Ishikawa (cell line): ENCODE measurements at regions not wholly inside any gene's neighbourhood (a gene's known extent, or its start where the extent isn't known, plus 50 kb on each side); places are given as distances from the start of the nearest gene placed in this dataset.

ENCODE experiments used
- CREB1 ChIP-seq: IDR thresholded peaks from 2 replicates; pipeline ENCODE4 v1.6.1; 2012; ENCODE audit warnings: low read depth
- EGR1 ChIP-seq: IDR thresholded peaks from 2 replicates; pipeline ENCODE4 v1.6.1; 2012
- EP300 ChIP-seq: IDR thresholded peaks from 2 replicates; pipeline ENCODE4 v1.6.1; 2012; ENCODE audit warnings: borderline replicate concordance
- FOXM1 ChIP-seq: IDR thresholded peaks from 2 replicates; pipeline ENCODE4 v1.6.1; 2012; ENCODE audit warnings: low read depth, borderline replicate concordance
- MAX ChIP-seq: IDR thresholded peaks from 2 replicates; pipeline ENCODE4 v1.6.1; 2012
- RAD21 ChIP-seq: IDR thresholded peaks from 2 replicates; pipeline ENCODE4 v1.6.1; 2012; ENCODE audit warnings: low read depth
- REST ChIP-seq: IDR thresholded peaks from 2 replicates; pipeline ENCODE4 v1.6.1; 2012; ENCODE audit warnings: low read depth, mild to moderate bottlenecking
- TAF1 ChIP-seq: IDR thresholded peaks from 2 replicates; pipeline ENCODE4 v1.6.1; 2012; ENCODE audit warnings: low read depth, mild to moderate bottlenecking
- TCF12 ChIP-seq: IDR thresholded peaks from 2 replicates; pipeline ENCODE4 v1.6.1; 2012; ENCODE audit warnings: low read depth
- USF1 ChIP-seq: IDR thresholded peaks from 2 replicates; pipeline ENCODE4 v1.6.1; 2012
- YY1 ChIP-seq: IDR thresholded peaks from 2 replicates; pipeline ENCODE4 v1.6.1; 2012; ENCODE audit warnings: low read depth
- ZBTB7A ChIP-seq: IDR thresholded peaks from 2 replicates; pipeline ENCODE4 v1.6.1; 2012; ENCODE audit warnings: low read depth

GRCh38 chr1:87437663-87438295, 109.1 kb downstream of the LMO4 start:
- TF ChIP-seq ZBTB7A (no peak), EGR1 (no peak), USF1 (no peak), FOXM1 (no peak), REST (no peak), TCF12 (no peak), EP300 (no peak), RAD21 (no peak), TAF1 (no peak), MAX (no peak), CREB1 (no peak), YY1 (no peak)
